GM19463 (cell line): ENCODE measurements at regions not wholly inside any gene's neighbourhood (a gene's known extent, or its start where the extent isn't known, plus 50 kb on each side); places are given as distances from the start of the nearest gene placed in this dataset.
"Not testable (repeated sequence)": the region's sequence is repeated elsewhere in the genome, so short reads cannot be mapped to it uniquely, and the experiment has no call there.

Experiments
- ATAC-seq: cut with Tn5 transposase; IDR thresholded peaks from one replicate; pipeline ENCODE4 v1.9.1; 2021; ENCODE audit warnings: mild to moderate bottlenecking, moderate library complexity; ENCODE audit not compliant: unreplicated experiment

GRCh38 chr2:40676134-40676790 is 224.4 kb upstream of the SLC8A1 start:
- ATAC-seq: not testable (repeated sequence)

GRCh38 chr2:40680547-40680946 is 228.7 kb upstream of the SLC8A1 start:
- ATAC-seq: peak; percentile 77

GRCh38 chr2:40690036-40690435 is 238.1 kb upstream of the SLC8A1 start:
- ATAC-seq: no peak

GRCh38 chr2:40690525-40690924 is 238.6 kb upstream of the SLC8A1 start:
- no peak for ATAC-seq

- no peak for ATAC-seq
These were observed 248.5 kb upstream of the SLC8A1 start for GRCh38 chr2:40700231-40700954.

- ATAC-seq: not testable (repeated sequence)
These were observed 260.5 kb upstream of the SLC8A1 start for GRCh38 chr2:40712197-40712894.

- ATAC-seq: no peak
These were observed 265.0 kb upstream of the SLC8A1 start for GRCh38 chr2:40716879-40717278.

GRCh38 chr2:40719414-40719813 is 267.5 kb upstream of the SLC8A1 start:
- no peak for ATAC-seq

GRCh38 chr2:40721595-40721994 is 269.7 kb upstream of the SLC8A1 start:
- no peak for ATAC-seq

GRCh38 chr2:40723194-40723593 is 271.3 kb upstream of the SLC8A1 start:
- ATAC-seq: no peak

- ATAC-seq: no peak
These were observed 273.1 kb upstream of the SLC8A1 start for GRCh38 chr2:40725040-40725439.

- no peak for ATAC-seq
These were observed 274.1 kb upstream of the SLC8A1 start for GRCh38 chr2:40725950-40726349.

GRCh38 chr2:40734797-40735196 is 282.9 kb upstream of the SLC8A1 start:
- ATAC-seq: no peak

GRCh38 chr2:40737180-40737579 is 285.3 kb upstream of the SLC8A1 start:
- no peak for ATAC-seq

GRCh38 chr2:40740419-40740818 is 288.5 kb upstream of the SLC8A1 start:
- ATAC-seq: no peak

- ATAC-seq: no peak
These were observed 289.6 kb upstream of the SLC8A1 start for GRCh38 chr2:40741532-40741931.

GRCh38 chr2:40746191-40746590 is 294.3 kb upstream of the SLC8A1 start:
- ATAC-seq: no peak

GRCh38 chr2:40751981-40752380 is 300.1 kb upstream of the SLC8A1 start:
- ATAC-seq: no peak

GRCh38 chr2:40752796-40753195 is 300.9 kb upstream of the SLC8A1 start:
- ATAC-seq: no peak

- ATAC-seq: no peak
These were observed 303.0 kb upstream of the SLC8A1 start for GRCh38 chr2:40754912-40755311.

GRCh38 chr2:40758401-40759155 is 306.7 kb upstream of the SLC8A1 start:
- ATAC-seq: no peak
